Ovary (tissue), 3 donors: ENCODE measurements at regions not wholly inside any gene's neighbourhood (a gene's known extent, or its start where the extent isn't known, plus 50 kb on each side); places are given as distances from the start of the nearest gene placed in this dataset.

Experiments used
- CTCF ChIP-seq, 3 donors: fragments of 450-650 bp in 2 of 3; fragments of 200-600 bp in 1 of 3; IDR thresholded peaks; one replicate each; pipeline versions ENCODE4 v1.5.1 to v1.8.0; 2016 to 2022; ENCODE audit warnings: antibody characterized with exemption in 3 of 3, mild to moderate bottlenecking in 1 of 3
- POLR2A ChIP-seq: fragments of 450-650 bp; IDR thresholded peaks from one replicate; pipeline ENCODE4 v1.6.1; 2017; ENCODE audit warnings: antibody characterized with exemption, mild to moderate bottlenecking, moderate library complexity
- donor health status: DM: no; HTN: no; CAD: no.

GRCh38 chr2:204156456-204156855 is 219.9 kb downstream of the ICOS start:
- TF ChIP-seq POLR2A (no peak), CTCF (IDR thresholded peaks at IDR 0.05) (no peak)
